Erythroblast (primary cell): ENCODE measurements at regions not wholly inside any gene's neighbourhood (a gene's known extent, or its start where the extent isn't known, plus 50 kb on each side); places are given as distances from the start of the nearest gene placed in this dataset.

ENCODE experiments used
- GATA1 ChIP-seq: IDR thresholded peaks from 2 replicates; pipeline ENCODE4 v1.6.1; 2011; ENCODE audit warnings: low read depth, mild to moderate bottlenecking, control low read depth, low read length, moderate library complexity
- POLR2A ChIP-seq: IDR thresholded peaks from 2 replicates; pipeline ENCODE4 v1.6.1; 2011; ENCODE audit warnings: mild to moderate bottlenecking, low read length

DNA sequence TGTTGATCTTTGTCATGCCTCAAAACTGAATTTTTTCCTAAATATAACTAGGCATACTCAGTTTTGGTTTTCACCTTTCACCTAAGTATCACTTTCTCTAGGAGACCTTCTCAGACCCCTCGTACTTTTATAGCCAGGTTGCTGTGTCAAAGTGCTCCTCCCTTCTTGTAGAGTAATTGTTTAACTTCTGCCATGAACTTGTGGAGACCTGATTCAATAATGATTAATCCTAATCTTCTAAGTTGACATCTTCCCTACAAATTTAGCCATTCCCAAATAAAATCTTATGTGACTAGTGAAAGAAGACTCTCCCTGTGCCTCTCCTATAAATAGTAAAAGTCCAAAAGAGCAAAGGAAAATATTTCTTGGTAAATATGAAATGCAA, 159.8 kb downstream of the SPATA31D1 start:
- TF ChIP-seq POLR2A (no peak), GATA1 (no peak)
